ENCODE measurements at regions not wholly inside any gene's neighbourhood (a gene's known extent, or its start where the extent isn't known, plus 50 kb on each side); places are given as distances from the start of the nearest gene placed in this dataset.
"Not testable (repeated sequence)": the region's sequence is repeated elsewhere in the genome, so short reads cannot be mapped to it uniquely, and the experiment has no call there.

GRCh38 chr9:3773362-3774060, 247.7 kb upstream of the RFX3 start:
- no peak for DNase-seq

DNA sequence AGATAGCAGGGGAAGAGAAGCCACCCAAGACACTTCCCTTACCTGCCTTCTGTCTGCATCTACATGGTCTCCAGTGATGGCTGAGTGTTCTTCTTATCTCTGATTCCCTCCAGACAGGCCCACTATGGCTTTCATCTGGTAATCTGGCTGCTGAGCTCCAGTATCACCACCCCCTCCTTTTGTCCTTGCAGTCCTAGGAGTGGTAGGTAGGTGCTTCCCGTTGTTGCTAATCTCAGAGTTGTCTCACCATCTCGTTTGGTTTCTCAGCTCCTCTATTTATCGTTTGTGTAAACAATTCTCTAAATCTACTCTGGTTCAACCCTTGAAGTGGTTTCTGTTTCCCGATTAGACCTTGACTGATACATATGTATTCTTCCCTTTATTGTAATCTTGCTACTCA, 243.8 kb upstream of the RFX3 start:
- DNase-seq, result no peak

DNA sequence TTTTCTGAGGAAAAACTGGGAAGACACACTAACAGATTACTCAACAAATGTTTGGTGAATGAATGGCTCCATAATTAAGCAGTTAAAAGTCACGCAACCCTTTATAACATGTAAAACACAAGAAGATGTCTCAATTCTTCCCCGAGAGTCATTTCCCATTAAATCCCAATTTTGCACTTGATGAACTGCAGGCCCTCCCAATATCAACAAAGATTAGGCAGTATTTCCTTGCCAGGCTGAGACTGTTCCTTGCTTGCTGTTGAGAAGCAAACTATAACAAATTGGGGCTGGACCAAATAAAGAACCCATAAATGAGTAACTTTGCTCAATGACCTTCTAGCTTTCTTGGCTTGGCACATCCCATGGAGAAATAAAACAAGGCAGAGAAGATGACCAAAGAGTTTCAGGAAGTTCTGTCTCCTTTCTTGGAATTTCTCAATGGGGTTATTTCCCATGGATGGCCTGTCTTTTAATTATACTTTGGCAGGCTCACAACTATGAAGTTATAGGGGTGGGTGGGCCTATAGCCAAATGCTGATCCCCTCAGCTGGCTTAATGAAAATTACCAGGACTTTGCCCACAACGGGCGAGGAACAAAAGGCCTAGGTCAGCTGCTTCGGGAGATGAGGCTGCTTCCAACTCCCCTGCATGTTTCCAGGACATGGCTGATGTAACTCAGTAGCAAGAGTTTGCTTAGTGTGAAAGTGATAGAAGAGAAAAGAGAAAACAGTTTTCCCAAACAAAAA, 243.1 kb upstream of the RFX3 start:
- no peak for DNase-seq

DNA sequence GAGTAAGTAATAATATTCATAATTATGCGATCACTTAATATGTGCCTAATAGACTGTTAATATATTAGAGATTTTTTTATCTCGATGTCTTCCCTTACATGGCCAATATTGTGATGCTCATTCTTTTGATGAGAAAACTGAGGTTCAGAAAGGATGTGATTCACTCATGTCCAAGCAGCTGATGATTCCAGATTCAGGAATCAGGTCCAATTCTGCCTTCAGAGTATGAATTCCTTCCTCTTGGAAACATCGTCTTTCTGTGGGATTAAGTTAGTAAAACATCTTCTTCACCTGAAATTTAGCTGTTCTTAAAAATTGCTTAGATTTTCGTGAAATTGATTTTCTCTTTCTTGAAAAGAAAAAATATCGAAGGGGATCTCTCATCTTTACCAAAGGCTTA, 242.5 kb upstream of the RFX3 start:
- DNase-seq, result no peak

GRCh38 chr9:3762076-3762475, 236.3 kb upstream of the RFX3 start:
- DNase-seq, result no peak

DNA sequence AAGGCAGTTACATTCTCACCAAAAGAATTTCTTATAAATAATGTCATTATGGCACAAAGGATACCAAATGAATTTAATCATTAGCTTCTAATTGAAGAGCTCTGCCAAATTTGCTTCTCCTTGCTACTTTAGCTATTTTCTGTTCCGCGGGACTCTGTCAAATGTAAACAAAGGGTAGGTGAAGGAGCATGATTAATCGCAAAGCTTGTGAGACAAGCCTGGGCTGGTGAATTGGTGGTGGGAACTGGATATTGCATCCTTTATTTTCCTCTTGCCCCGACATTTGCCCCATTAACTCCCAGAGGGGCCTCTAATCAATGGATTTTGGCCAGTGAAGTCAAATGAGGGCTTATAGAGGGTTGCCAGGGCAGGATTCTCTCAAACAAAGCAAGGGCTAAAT, 234.2 kb upstream of the RFX3 start:
- no peak for DNase-seq

- DNase-seq, result no peak
Observed at GRCh38 chr9:3758816-3759576, 233.2 kb upstream of the RFX3 start.

DNA sequence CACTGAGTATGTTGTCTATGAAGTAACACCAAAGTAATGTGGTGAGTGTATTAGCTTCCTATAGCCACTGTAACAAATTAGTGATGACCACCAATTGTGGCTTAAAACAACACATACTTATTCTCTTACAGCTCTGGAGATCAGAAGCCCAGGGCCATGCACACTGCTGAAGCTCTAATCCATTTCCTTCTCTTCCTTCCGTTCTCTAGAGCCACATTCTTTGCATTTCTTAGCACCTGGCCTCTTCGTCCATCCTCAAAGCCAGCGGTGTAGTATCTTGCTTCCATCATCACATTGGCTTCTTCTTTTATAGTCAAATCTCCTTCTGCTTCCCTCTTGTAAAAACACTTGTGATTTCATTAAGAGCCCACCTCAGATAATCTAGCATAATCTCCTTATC, 230.3 kb upstream of the RFX3 start:
- no peak for DNase-seq

- DNase-seq, result no peak
Observed at GRCh38 chr9:3751125-3751758, 225.4 kb upstream of the RFX3 start.

- no peak for DNase-seq
Observed at GRCh38 chr9:3750321-3750720, 224.5 kb upstream of the RFX3 start.

DNA sequence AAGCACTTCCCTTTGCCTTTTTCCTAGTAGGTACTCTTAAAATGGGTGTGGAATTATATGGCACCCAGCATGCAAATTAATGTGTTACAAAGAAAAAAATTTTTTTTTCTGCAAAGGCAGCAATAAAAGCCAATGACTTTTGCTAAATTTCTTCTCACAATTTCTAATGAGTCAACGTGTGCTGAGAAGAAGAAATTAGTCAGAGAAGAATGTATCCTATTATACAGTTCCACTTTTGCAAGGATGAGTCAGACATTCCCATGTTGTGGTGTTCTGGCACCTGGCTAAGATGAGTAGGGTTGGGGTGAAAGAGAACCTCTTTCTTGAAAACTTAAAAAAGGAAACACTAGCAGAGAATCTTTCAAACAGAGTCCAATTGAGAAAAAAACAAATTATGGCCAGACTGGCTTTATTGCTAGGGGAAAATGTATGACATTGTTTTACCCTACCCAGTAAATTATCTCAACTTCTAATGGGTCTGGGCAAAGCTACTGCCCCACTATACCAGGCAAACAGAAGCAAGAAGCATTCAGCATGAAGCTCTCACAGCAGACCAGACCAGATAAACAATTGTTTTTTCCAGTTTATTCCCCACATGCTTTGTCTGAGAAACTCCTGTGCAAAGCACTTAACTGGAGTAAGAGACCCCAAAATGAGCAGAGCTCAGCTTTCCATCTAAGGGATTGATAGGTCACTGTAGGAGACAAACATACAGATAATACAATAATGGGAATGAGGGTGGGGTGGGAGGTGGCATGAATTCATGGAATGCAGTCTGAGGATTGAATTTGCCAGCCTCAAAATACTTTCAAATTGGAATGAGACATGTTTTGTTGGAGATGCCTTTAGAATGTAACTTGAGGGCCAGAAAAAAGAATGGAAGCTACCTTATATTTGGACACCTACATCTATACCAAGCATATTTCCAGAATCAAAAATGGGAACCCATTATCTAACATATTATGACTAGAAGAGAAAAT, 220.8 kb upstream of the RFX3 start:
- no peak for DNase-seq

- DNase-seq, result no peak
Observed at GRCh38 chr9:3743901-3744413, 218.2 kb upstream of the RFX3 start.

GRCh38 chr9:3742586-3742985, 216.8 kb upstream of the RFX3 start:
- no peak for DNase-seq

- DNase-seq, result no peak
Observed at GRCh38 chr9:3741729-3742128, 215.9 kb upstream of the RFX3 start.

GRCh38 chr9:3740690-3741419, 215.1 kb upstream of the RFX3 start:
- no peak for DNase-seq

- no peak for DNase-seq
Observed at GRCh38 chr9:3736161-3736560, 210.4 kb upstream of the RFX3 start.

DNA sequence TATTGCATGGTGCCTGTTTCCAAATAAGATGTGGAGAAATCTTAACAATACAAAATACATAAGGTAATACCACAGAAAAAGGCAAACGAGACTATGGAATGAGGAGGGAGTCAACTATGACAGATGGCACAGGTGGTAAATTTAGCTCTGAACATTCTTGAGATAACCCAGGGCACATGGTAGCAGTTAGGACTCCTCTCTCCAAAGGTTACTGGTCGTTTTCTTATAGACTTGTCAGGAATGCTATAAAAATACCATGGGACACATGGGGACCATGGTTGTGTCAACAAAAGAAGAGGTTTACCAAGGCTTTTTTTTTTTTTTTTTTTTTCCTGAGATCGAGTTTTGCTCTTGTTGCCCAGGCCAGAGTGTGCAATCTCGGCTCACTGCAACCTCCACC, 209.4 kb upstream of the RFX3 start:
- DNase-seq, result no peak

DNA sequence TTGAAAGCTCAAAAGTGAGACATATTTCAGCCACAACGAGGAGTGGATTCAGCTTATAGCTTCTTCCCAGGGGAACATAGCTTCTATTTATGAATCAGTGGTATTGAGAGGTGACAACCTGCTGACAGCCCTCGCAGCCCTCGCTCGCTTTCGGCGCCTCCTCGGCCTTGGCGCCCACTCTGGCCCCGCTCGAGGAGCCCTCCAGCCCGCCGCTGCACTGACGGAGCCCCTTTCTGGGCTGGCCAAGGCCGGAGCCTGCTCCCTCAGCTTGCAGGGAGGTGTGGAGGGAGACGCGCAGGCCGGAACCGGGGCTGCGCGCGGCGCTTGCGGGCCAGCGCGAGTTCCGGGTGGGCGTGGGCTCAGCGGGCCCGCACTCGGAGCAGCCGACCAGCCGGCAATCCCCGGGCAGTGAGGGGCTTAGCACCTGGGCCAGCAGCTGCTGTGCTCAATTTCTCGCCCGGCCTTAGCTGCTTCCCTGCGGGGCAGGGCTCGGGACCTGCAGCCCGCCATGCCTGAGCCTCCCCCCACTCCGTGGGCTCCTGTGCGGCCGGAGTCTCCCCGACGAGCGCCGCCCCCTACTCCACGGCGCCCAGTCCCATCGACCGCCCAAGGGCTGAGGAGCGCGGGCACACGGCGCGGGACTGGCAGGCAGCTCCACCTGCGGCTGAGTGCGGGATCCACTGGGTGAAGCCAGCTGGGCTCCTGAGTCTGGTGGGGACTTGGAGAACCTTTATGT, 207.9 kb upstream of the RFX3 start:
- DNase-seq, result not testable (repeated sequence)

GRCh38 chr9:3733039-3733408, 207.2 kb upstream of the RFX3 start:
- DNase-seq, result no peak

Measured in muscle of arm (tissue), 1 donor.